WTC11 (cell line): ENCODE measurements at regions not wholly inside any gene's neighbourhood (a gene's known extent, or its start where the extent isn't known, plus 50 kb on each side); places are given as distances from the start of the nearest gene placed in this dataset.

ENCODE experiments used
- ATAC-seq: fragments of 200-7000 bp; cut with Tn5 transposase; 2 replicates; pipeline ENCODE4 v1.10.0; 2021; ENCODE audit warnings: mild to moderate bottlenecking, moderate library complexity
- CTCF ChIA-PET: fragments of 300-600 bp; sonication (Branson Sonifier 250); formaldehyde crosslinking; loops from one replicate; lab custom pipeline; 2021; ENCODE audit warnings: antibody characterized with exemption; lab: Charles Lee
- POLR2A ChIA-PET: fragments of 350-600 bp; sonication (Branson Sonifier 250); formaldehyde crosslinking; loops from one replicate; lab custom pipeline; 2021; ENCODE audit warnings: antibody characterized with exemption; lab: Charles Lee
- DNase-seq: peaks from one replicate; pipeline ENCODE4 v3.0.0; 2021; ENCODE audit warnings: low spot score
- H3K27ac Mint-ChIP-seq: 2 replicates; pipeline ENCODE4 v1.8.0; 2021; ENCODE audit warnings: mixed read lengths
- H3K27me3 Mint-ChIP-seq: 2 replicates; pipeline ENCODE4 v1.8.0; 2021; ENCODE audit warnings: low read depth, mild to moderate bottlenecking, moderate library complexity, mixed read lengths
- H3K36me3 Mint-ChIP-seq: 2 replicates; pipeline ENCODE4 v1.8.0; 2021; ENCODE audit warnings: mixed read lengths
- H3K4me1 Mint-ChIP-seq: 2 replicates; pipeline ENCODE4 v1.8.0; 2022; ENCODE audit warnings: mixed read lengths
- H3K4me3 Mint-ChIP-seq: 2 replicates; pipeline ENCODE4 v1.8.0; 2021; ENCODE audit warnings: mild to moderate bottlenecking, moderate library complexity, mixed read lengths
- H3K9me3 Mint-ChIP-seq: 2 replicates; pipeline ENCODE4 v1.8.0; 2021; ENCODE audit warnings: mixed read lengths
- CREM ChIP-seq: sonication (generic); formaldehyde crosslinking; IDR thresholded peaks from 2 replicates; pipeline ENCODE4 v1.8.1; 2022; ENCODE audit warnings: mild to moderate bottlenecking, missing genetic modification reagents, moderate library complexity
- ETV6 ChIP-seq: sonication (generic); formaldehyde crosslinking; IDR thresholded peaks from 2 replicates; pipeline ENCODE4 v1.8.1; 2022; ENCODE audit warnings: mild to moderate bottlenecking, missing genetic modification reagents
- FOXK1 ChIP-seq: sonication (generic); formaldehyde crosslinking; IDR thresholded peaks from 2 replicates; pipeline ENCODE4 v1.8.0; 2022; ENCODE audit warnings: mild to moderate bottlenecking, moderate library complexity, missing genetic modification reagents
- GABPB1 ChIP-seq: sonication (generic); formaldehyde crosslinking; IDR thresholded peaks from 2 replicates; pipeline ENCODE4 v1.8.1; 2023; ENCODE audit warnings: mild to moderate bottlenecking, missing genetic modification reagents
- GTF2I ChIP-seq: fragments of 250-450 bp; sonication (Bioruptor Pico); conservative IDR thresholded peaks from 2 replicates; pipeline ENCODE4 v1.4.0; 2021; ENCODE audit warnings: mild to moderate bottlenecking
- NFYB ChIP-seq: sonication (generic); formaldehyde crosslinking; conservative IDR thresholded peaks from 2 replicates; pipeline ENCODE4 v1.8.0; 2022; ENCODE audit warnings: low read depth, missing genetic modification reagents
- NR1H2 ChIP-seq: sonication (generic); formaldehyde crosslinking; IDR thresholded peaks from 2 replicates; pipeline ENCODE4 v1.9.0; 2021; ENCODE audit warnings: mild to moderate bottlenecking, moderate library complexity, missing genetic modification reagents
- NR3C1 ChIP-seq: sonication (generic); formaldehyde crosslinking; conservative IDR thresholded peaks from 2 replicates; pipeline ENCODE4 v1.8.1; 2023; ENCODE audit warnings: low read depth, mild to moderate bottlenecking, missing genetic modification reagents
- PRRX2 ChIP-seq: fragments of 250-450 bp; sonication (Bioruptor Pico); IDR thresholded peaks from 2 replicates; pipeline ENCODE4 v1.8.0; 2021; ENCODE audit warnings: mild to moderate bottlenecking
- ZNF219 ChIP-seq: sonication (generic); formaldehyde crosslinking; IDR thresholded peaks from 2 replicates; pipeline ENCODE4 v1.8.0; 2023; ENCODE audit warnings: missing genetic modification reagents, mild to moderate bottlenecking, borderline replicate concordance
- ZNF317 ChIP-seq: sonication (generic); formaldehyde crosslinking; IDR thresholded peaks from 2 replicates; pipeline ENCODE4 v1.8.1; 2023; ENCODE audit warnings: low read depth, mild to moderate bottlenecking, moderate library complexity, missing genetic modification reagents, borderline replicate concordance
- ZNF671 ChIP-seq: fragments of 250-450 bp; sonication (Bioruptor Pico); IDR thresholded peaks from 2 replicates; pipeline ENCODE4 v1.8.0; 2021; ENCODE audit warnings: mild to moderate bottlenecking
- TF ChIP-seq, protein P1 (sequence below): fragments of 250-450 bp; sonication (Bioruptor Pico); IDR thresholded peaks from 2 replicates; pipeline ENCODE4 v2.1.2; 2022; ENCODE audit warnings: mild to moderate bottlenecking, moderate library complexity
- TF ChIP-seq, protein P2 (sequence below): sonication (generic); formaldehyde crosslinking; IDR thresholded peaks from 2 replicates; pipeline ENCODE4 v1.8.1; 2023; ENCODE audit warnings: mild to moderate bottlenecking, missing genetic modification reagents, moderate library complexity
- TF ChIP-seq, protein P3 (sequence below): sonication (generic); formaldehyde crosslinking; IDR thresholded peaks from 2 replicates; pipeline ENCODE4 v1.8.1; 2022; ENCODE audit warnings: low read depth, mild to moderate bottlenecking, moderate library complexity, missing genetic modification reagents, borderline replicate concordance
- TF ChIP-seq, protein P4 (sequence below): fragments of 250-450 bp; sonication (Bioruptor Pico); conservative IDR thresholded peaks from 2 replicates; pipeline ENCODE4 v1.9.0; 2021; ENCODE audit warnings: mild to moderate bottlenecking
- TF ChIP-seq, protein P5 (sequence below): sonication (generic); formaldehyde crosslinking; IDR thresholded peaks from 2 replicates; pipeline ENCODE4 v1.8.1; 2023; ENCODE audit warnings: mild to moderate bottlenecking, moderate library complexity, missing genetic modification reagents
- TF ChIP-seq, protein P6 (sequence below): fragments of 250-450 bp; sonication (Bioruptor Pico); IDR thresholded peaks from 2 replicates; pipeline ENCODE4 v1.9.0; 2021; ENCODE audit warnings: mild to moderate bottlenecking, borderline replicate concordance
- TF ChIP-seq, protein P7 (sequence below): sonication (generic); formaldehyde crosslinking; IDR thresholded peaks from 2 replicates; pipeline ENCODE4 v1.8.1; 2023; ENCODE audit warnings: mild to moderate bottlenecking, missing genetic modification reagents

DNA sequence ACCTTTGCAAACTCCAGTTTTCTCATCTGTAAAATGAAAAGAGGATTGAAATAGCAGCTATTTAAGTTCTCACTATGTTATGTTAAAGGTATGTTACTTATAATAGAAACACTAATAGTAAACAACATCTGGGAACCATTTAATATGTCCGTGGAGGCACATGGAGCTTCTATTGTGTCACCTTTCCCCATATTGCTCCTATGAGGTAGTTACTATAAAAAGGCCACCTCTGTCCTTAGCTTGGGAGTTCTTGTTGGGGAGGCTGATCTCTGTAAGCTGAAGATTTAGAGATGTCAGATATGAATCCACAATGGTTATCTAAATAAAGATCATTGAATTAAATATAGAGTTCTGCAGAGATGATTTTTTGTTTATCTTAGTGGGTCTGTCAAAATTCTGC lies 125.2 kb downstream of the FHIP1A start:
- ChIA-PET POLR2A (interaction anchor here (0.6 kb wide), 1 partner anchor 80 kb away, joined by 4 read pairs; no protein-coding TSS in a partner anchor), CTCF (no interaction called here)
- no peak for ATAC-seq
- no peak for TF ChIP-seq ETV6 (CRISPR knock-in tag)
- TF ChIP-seq PRRX2 (CRISPR knock-in tag), result no peak
- TF ChIP-seq NFYB (CRISPR knock-in tag), result no peak
- no peak for TF ChIP-seq NR3C1 (CRISPR knock-in tag)
- TF ChIP-seq ZNF671 (CRISPR knock-in tag), result no peak
- TF ChIP-seq ZNF219 (CRISPR knock-in tag), result no peak
- TF ChIP-seq GABPB1 (CRISPR knock-in tag), result no peak
- TF ChIP-seq, protein P1, sequence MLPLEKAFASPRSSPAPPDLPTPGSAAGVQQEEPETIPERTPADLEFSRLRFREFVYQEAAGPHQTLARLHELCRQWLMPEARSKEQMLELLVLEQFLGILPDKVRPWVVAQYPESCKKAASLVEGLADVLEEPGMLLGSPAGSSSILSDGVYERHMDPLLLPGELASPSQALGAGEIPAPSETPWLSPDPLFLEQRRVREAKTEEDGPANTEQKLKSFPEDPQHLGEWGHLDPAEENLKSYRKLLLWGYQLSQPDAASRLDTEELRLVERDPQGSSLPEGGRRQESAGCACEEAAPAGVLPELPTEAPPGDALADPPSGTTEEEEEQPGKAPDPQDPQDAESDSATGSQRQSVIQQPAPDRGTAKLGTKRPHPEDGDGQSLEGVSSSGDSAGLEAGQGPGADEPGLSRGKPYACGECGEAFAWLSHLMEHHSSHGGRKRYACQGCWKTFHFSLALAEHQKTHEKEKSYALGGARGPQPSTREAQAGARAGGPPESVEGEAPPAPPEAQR (CRISPR knock-in tag), result no peak
- TF ChIP-seq CREM (CRISPR knock-in tag), result no peak
- no peak for TF ChIP-seq FOXK1 (CRISPR knock-in tag)
- TF ChIP-seq, protein P2, sequence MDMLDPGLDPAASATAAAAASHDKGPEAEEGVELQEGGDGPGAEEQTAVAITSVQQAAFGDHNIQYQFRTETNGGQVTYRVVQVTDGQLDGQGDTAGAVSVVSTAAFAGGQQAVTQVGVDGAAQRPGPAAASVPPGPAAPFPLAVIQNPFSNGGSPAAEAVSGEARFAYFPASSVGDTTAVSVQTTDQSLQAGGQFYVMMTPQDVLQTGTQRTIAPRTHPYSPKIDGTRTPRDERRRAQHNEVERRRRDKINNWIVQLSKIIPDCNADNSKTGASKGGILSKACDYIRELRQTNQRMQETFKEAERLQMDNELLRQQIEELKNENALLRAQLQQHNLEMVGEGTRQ, result no peak
- no peaks in the 10 kb centered on the region for H3K27me3 Mint-ChIP-seq
- peaks cover 37% of the 10 kb centered on the region for H3K4me1 Mint-ChIP-seq
- peaks cover 13% of the 10 kb centered on the region for H3K36me3 Mint-ChIP-seq
- no peak overlapping the region for H3K27ac Mint-ChIP-seq
- H3K4me3 Mint-ChIP-seq, result no peak overlapping the region
- DNase-seq, result no peak
- H3K9me3 Mint-ChIP-seq, result no peaks in the 10 kb centered on the region

DNA sequence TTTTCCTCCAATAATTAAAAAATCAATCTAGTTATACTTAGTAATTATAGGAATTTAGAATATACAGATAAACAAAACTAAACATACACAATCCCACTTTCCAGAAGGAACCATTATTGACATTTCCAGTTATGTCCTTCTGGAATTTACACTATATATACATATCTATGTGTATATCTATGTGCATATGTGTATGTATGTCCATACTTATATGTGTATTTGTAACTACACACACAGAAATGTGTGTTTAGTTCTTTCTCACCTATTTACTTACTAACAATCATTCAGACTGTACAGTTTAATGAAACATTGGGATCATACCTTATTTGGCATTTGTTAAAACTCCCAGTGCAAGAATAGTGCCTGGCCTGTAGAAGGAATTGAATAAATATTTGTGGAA lies 126.4 kb downstream of the FHIP1A start:
- no peak overlapping the region for H3K4me3 Mint-ChIP-seq
- H3K4me1 Mint-ChIP-seq, result peaks cover 43% of the 10 kb centered on the region
- POLR2A ChIA-PET, result no interaction called here
- no peaks in the 10 kb centered on the region for H3K9me3 Mint-ChIP-seq
- no peak overlapping the region for H3K27ac Mint-ChIP-seq
- ATAC-seq, result no peak
- no peak for DNase-seq
- CTCF ChIA-PET, result no interaction called here
- peaks cover 13% of the 10 kb centered on the region for H3K36me3 Mint-ChIP-seq
- H3K27me3 Mint-ChIP-seq, result no peaks in the 10 kb centered on the region
- TF ChIP-seq, protein P3, sequence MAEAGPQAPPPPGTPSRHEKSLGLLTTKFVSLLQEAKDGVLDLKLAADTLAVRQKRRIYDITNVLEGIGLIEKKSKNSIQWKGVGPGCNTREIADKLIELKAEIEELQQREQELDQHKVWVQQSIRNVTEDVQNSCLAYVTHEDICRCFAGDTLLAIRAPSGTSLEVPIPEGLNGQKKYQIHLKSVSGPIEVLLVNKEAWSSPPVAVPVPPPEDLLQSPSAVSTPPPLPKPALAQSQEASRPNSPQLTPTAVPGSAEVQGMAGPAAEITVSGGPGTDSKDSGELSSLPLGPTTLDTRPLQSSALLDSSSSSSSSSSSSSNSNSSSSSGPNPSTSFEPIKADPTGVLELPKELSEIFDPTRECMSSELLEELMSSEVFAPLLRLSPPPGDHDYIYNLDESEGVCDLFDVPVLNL (CRISPR knock-in tag), result no peak
- TF ChIP-seq ZNF219 (CRISPR knock-in tag) (no peak), GTF2I (no peak), FOXK1 (CRISPR knock-in tag) (no peak), NR1H2 (CRISPR knock-in tag) (no peak), ZNF317 (no peak), CREM (CRISPR knock-in tag) (no peak)
- TF ChIP-seq, protein P1 (CRISPR knock-in tag), result no peak
- TF ChIP-seq, protein P4, sequence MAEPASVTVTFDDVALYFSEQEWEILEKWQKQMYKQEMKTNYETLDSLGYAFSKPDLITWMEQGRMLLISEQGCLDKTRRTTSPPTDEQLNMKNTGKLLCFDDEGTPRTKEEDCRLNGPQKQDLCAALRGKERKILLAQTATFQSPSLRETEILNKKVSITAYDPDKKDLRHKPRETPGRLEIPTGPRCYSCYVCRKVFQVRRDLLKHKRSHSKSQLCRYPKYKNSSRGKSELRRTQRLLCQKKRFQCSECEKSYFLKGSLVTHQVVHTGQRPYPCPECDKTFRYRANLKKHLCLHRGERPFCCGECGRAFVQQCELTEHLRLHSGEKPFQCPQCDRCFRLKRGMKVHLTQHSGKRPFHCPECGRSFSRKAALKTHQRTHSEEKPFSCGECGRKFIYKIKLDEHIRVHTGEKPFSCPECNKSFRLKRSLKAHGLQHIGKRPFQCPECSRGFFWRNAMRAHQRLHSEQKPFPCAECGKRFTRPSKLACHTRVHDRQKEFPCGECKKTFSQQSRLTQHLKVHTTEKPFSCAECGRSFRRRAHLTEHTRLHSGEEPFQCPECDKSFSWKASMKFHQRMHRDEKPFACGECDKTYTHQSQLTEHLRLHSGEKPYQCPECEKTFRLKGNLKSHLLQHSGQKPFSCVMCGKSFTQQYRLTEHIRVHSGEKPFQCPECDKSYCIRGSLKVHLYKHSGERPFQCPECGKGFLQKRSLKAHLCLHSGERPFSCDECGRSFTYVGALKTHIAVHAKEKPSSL, result no peak
- TF ChIP-seq, protein P5, sequence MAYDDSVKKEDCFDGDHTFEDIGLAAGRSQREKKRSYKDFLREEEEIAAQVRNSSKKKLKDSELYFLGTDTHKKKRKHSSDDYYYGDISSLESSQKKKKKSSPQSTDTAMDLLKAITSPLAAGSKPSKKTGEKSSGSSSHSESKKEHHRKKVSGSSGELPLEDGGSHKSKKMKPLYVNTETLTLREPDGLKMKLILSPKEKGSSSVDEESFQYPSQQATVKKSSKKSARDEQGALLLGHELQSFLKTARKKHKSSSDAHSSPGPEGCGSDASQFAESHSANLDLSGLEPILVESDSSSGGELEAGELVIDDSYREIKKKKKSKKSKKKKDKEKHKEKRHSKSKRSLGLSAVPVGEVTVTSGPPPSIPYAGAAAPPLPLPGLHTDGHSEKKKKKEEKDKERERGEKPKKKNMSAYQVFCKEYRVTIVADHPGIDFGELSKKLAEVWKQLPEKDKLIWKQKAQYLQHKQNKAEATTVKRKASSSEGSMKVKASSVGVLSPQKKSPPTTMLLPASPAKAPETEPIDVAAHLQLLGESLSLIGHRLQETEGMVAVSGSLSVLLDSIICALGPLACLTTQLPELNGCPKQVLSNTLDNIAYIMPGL (CRISPR knock-in tag), result no peak
- TF ChIP-seq, protein P6, sequence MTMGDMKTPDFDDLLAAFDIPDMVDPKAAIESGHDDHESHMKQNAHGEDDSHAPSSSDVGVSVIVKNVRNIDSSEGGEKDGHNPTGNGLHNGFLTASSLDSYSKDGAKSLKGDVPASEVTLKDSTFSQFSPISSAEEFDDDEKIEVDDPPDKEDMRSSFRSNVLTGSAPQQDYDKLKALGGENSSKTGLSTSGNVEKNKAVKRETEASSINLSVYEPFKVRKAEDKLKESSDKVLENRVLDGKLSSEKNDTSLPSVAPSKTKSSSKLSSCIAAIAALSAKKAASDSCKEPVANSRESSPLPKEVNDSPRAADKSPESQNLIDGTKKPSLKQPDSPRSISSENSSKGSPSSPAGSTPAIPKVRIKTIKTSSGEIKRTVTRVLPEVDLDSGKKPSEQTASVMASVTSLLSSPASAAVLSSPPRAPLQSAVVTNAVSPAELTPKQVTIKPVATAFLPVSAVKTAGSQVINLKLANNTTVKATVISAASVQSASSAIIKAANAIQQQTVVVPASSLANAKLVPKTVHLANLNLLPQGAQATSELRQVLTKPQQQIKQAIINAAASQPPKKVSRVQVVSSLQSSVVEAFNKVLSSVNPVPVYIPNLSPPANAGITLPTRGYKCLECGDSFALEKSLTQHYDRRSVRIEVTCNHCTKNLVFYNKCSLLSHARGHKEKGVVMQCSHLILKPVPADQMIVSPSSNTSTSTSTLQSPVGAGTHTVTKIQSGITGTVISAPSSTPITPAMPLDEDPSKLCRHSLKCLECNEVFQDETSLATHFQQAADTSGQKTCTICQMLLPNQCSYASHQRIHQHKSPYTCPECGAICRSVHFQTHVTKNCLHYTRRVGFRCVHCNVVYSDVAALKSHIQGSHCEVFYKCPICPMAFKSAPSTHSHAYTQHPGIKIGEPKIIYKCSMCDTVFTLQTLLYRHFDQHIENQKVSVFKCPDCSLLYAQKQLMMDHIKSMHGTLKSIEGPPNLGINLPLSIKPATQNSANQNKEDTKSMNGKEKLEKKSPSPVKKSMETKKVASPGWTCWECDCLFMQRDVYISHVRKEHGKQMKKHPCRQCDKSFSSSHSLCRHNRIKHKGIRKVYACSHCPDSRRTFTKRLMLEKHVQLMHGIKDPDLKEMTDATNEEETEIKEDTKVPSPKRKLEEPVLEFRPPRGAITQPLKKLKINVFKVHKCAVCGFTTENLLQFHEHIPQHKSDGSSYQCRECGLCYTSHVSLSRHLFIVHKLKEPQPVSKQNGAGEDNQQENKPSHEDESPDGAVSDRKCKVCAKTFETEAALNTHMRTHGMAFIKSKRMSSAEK (CRISPR knock-in tag), result no peak
- TF ChIP-seq, protein P7, sequence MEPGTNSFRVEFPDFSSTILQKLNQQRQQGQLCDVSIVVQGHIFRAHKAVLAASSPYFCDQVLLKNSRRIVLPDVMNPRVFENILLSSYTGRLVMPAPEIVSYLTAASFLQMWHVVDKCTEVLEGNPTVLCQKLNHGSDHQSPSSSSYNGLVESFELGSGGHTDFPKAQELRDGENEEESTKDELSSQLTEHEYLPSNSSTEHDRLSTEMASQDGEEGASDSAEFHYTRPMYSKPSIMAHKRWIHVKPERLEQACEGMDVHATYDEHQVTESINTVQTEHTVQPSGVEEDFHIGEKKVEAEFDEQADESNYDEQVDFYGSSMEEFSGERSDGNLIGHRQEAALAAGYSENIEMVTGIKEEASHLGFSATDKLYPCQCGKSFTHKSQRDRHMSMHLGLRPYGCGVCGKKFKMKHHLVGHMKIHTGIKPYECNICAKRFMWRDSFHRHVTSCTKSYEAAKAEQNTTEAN (CRISPR knock-in tag), result no peak
